GM12878 (cell line): ENCODE measurements at regions not wholly inside any gene's neighbourhood (a gene's known extent, or its start where the extent isn't known, plus 50 kb on each side); places are given as distances from the start of the nearest gene placed in this dataset.

ENCODE experiments used
- ATAC-seq: fragments of 200-7000 bp; cut with Tn5 transposase; 3 replicates; pipeline ENCODE4 v1.9.1; 2020; ENCODE audit warnings: mild to moderate bottlenecking, moderate library complexity
- BruUV-seq: library from RNA; stranded (reverse); fragments of 400-500 nt; replicated peaks from 2 replicates; lab custom pipeline; 2021; lab: Mats Ljungman, UMichigan
- CTCF ChIA-PET: fragments of 300-600 bp; sonication (Branson Sonifier 250); formaldehyde crosslinking; extraction: SDS; loops from one replicate; lab custom pipeline; 2021; ENCODE audit warnings: inconsistent platforms; lab: Yijun Ruan, JAX
- POLR2A ChIA-PET: fragments of 350-600 bp; formaldehyde crosslinking; extraction: SDS; loops from one replicate; lab custom pipeline; 2021; ENCODE audit warnings: inconsistent platforms; lab: Charles Lee
- RAD21 ChIA-PET: fragments of 300-600 bp; sonication (Branson Sonifier 250); formaldehyde crosslinking; loops from one replicate; lab custom pipeline; 2023; ENCODE audit warnings: antibody characterized with exemption; ENCODE audit not compliant: unreplicated experiment; lab: Charles Lee
- SMC1A ChIA-PET: fragments of 300-600 bp; sonication (Branson Sonifier 250); formaldehyde crosslinking; loops from one replicate; lab custom pipeline; 2023; ENCODE audit not compliant: unreplicated experiment, uncharacterized antibody; lab: Charles Lee
- DNase-seq: peaks from one replicate; pipeline ENCODE4 v3.0.0-alpha.2; 2011; ENCODE audit warnings: low read depth, low spot score
- FAIRE-seq: peaks from 3 replicates; lab custom pipeline; 2011; peaks lifted over from hg19 to GRCh38; lab: Jason Lieb, UNC
- H2AFZ ChIP-seq: 2 replicates; pipeline ENCODE4 v1.6.0; 2011; ENCODE audit warnings: low read depth, low read length, control low read depth; ENCODE audit not compliant: control insufficient read depth
- H3K27ac ChIP-seq: 2 replicates; pipeline ENCODE4 v1.5.1; 2011; ENCODE audit warnings: control low read depth; ENCODE audit not compliant: control insufficient read depth, insufficient read depth
- H3K27me3 ChIP-seq, 2 experiments: replicated peaks in 1 of 2; 2 replicates each; pipeline versions ENCODE4 v1.6.0 to v1.6.1; 2011; ENCODE audit warnings: low read length in 1 of 2; ENCODE audit not compliant: control insufficient read depth in 2 of 2, insufficient read depth in 2 of 2
- H3K36me3 ChIP-seq, 2 experiments: 2 replicates each; pipeline ENCODE4 v1.5.1; 2011; ENCODE audit warnings: low read length in 1 of 2; ENCODE audit not compliant: control insufficient read depth in 2 of 2, insufficient read depth in 2 of 2
- H3K4me1 ChIP-seq: 2 replicates; pipeline ENCODE4 v1.6.1; 2011; ENCODE audit warnings: mild to moderate bottlenecking, low read length, moderate library complexity, mixed read lengths; ENCODE audit not compliant: control insufficient read depth, insufficient read depth
- H3K4me2 ChIP-seq: 2 replicates; pipeline ENCODE4 v1.6.0; 2011; ENCODE audit warnings: control low read depth; ENCODE audit not compliant: control insufficient read depth, insufficient read depth
- H3K4me3 ChIP-seq: fragments of 200-600 bp; sonication (generic); 2 replicates; pipeline ENCODE4 v1.5.1; 2016
- H3K79me2 ChIP-seq: 2 replicates; pipeline ENCODE4 v1.6.0; 2011; ENCODE audit warnings: low read length; ENCODE audit not compliant: control insufficient read depth, insufficient read depth
- H3K9ac ChIP-seq: 2 replicates; pipeline ENCODE4 v1.8.0; 2011; ENCODE audit warnings: low read length, control low read depth, mixed read lengths; ENCODE audit not compliant: control insufficient read depth, insufficient read depth
- H3K9me3 ChIP-seq: replicated peaks from 3 replicates; pipeline ENCODE4 v1.5.1; 2011; ENCODE audit warnings: mild to moderate bottlenecking, low read length; ENCODE audit not compliant: control insufficient read depth, insufficient read depth
- H4K20me1 ChIP-seq: 2 replicates; pipeline ENCODE4 v1.6.0; 2011; ENCODE audit not compliant: control insufficient read depth, insufficient read depth
- BMI1 ChIP-seq: fragments of 450-650 bp; IDR thresholded peaks from 2 replicates; pipeline ENCODE4 v1.6.1; 2016; ENCODE audit warnings: mild to moderate bottlenecking, moderate library complexity, borderline replicate concordance
- CBFB ChIP-seq: IDR thresholded peaks from 2 replicates; pipeline ENCODE4 v1.6.1; 2016; ENCODE audit warnings: antibody characterized with exemption, low read depth
- CHD2 ChIP-seq: IDR thresholded peaks from 2 replicates; pipeline ENCODE4 v1.6.1; 2011; ENCODE audit warnings: low read depth, low read length, improper control_type of control experiment, borderline replicate concordance
- DPF2 ChIP-seq: fragments of 450-650 bp; IDR thresholded peaks from 2 replicates; pipeline ENCODE4 v1.6.1; 2017; ENCODE audit warnings: mild to moderate bottlenecking
- IRF4 ChIP-seq: IDR thresholded peaks from 2 replicates; pipeline ENCODE4 v1.6.1; 2011; ENCODE audit warnings: low read depth, low read length
- KAT2A ChIP-seq: conservative IDR thresholded peaks from 2 replicates; pipeline ENCODE4 v1.6.1; 2011; ENCODE audit warnings: low read depth, low read length; ENCODE audit not compliant: control insufficient read depth
- MLLT1 ChIP-seq: fragments of 450-650 bp; IDR thresholded peaks from 2 replicates; pipeline ENCODE4 v1.6.1; 2016; ENCODE audit warnings: mild to moderate bottlenecking
- NR2C2 ChIP-seq: IDR thresholded peaks from 2 replicates; pipeline ENCODE4 v1.6.1; 2011; ENCODE audit warnings: borderline replicate concordance, low read depth; ENCODE audit not compliant: control insufficient read depth, insufficient read length
- WGBS: methylation state at CpG from one replicate; pipeline ENCODE4 v1.1.6; 2016; ENCODE audit warnings: low lambda C conversion rate; ENCODE audit not compliant: insufficient replicate concordance, insufficient coverage; ENCODE audit errors: missing lambda C conversion rate; 5-methylcytosine and 5-hydroxymethylcytosine counted together
- in situ Hi-C: fragments of 300-500 bp; cut with MboI; formaldehyde crosslinking; loops from 9 replicates; pipeline ENCODE4 v1.14.3; 2018; ENCODE audit warnings: mixed read lengths
- intact Hi-C: fragments of 100-400 bp; cut with micrococcal nuclease; formaldehyde crosslinking; loops from one replicate; pipeline ENCODE4 v1.14.2; 2022; ENCODE audit not compliant: unreplicated experiment
- TF ChIP-seq, protein P1 (sequence below): fragments of 450-650 bp; IDR thresholded peaks from 2 replicates; pipeline ENCODE4 v1.6.1; 2017; ENCODE audit warnings: mild to moderate bottlenecking, low read depth, inconsistent platforms; ENCODE audit not compliant: poor library complexity, severe bottlenecking
- TF ChIP-seq, protein P2 (sequence below): fragments of 450-650 bp; IDR thresholded peaks from 2 replicates; pipeline ENCODE4 v1.6.1; 2018; ENCODE audit warnings: borderline replicate concordance, mild to moderate bottlenecking; ENCODE audit not compliant: partially characterized antibody
- TF ChIP-seq, protein P3 (sequence below): fragments of 450-650 bp; IDR thresholded peaks from 2 replicates; pipeline ENCODE4 v1.6.1; 2017; ENCODE audit warnings: mild to moderate bottlenecking, moderate library complexity
- TF ChIP-seq, protein P4 (sequence below): IDR thresholded peaks from 2 replicates; pipeline ENCODE4 v1.6.1; 2011; ENCODE audit warnings: borderline replicate concordance, low read depth, mild to moderate bottlenecking, moderate library complexity, low read length; ENCODE audit not compliant: insufficient read depth, poor library complexity, severe bottlenecking

GRCh38 chrX:131735127-131735526 is 191.3 kb downstream of the OR13H1 start:
- Histone ChIP-seq H3K4me2 (peak overlapping the region; percentile 27), H3K4me3 (no peak overlapping the region), H4K20me1 (no peaks in the 10 kb centered on the region), H3K27me3 (no peaks in the 10 kb centered on the region), H3K9me3 (no peaks in the 10 kb centered on the region; the same call in 2 of the 3 replicates), H3K9ac (no peak overlapping the region; the same call in 1 of the 2 replicates), H3K27ac (no peak overlapping the region), H3K36me3 (no peaks in the 10 kb centered on the region; a peak in 2 of 4 replicates), H3K4me1 (peaks cover 2% of the 10 kb centered on the region; the same call in 1 of the 2 replicates), H3K79me2 (no peaks in the 10 kb centered on the region), H2AFZ (no peak overlapping the region)
- FAIRE-seq = no peak
- SMC1A ChIA-PET = interaction anchor here (0.9 kb wide), 1 partner anchor 54 kb away, joined by 3 read pairs; no protein-coding TSS in a partner anchor
- RAD21 ChIA-PET = interaction anchor here (0.8 to 1.3 kb wide), 2 partner anchors 25 to 40 kb away, joined by 3 to 4 read pairs; no protein-coding TSS in a partner anchor
- 61% methylated on average over 3 of the region's 3 CpGs for WGBS
- in situ Hi-C loops (no loop called here), intact Hi-C loops (no loop called here)
- DNase-seq = no peak
- CTCF ChIA-PET = interaction anchor here (1.2 to 1.4 kb wide), 4 partner anchors 11 to 78 kb away, joined by 3 to 6 read pairs (median 6); no protein-coding TSS in a partner anchor
- no peak for ATAC-seq
- POLR2A ChIA-PET = no interaction called here
- no TSS peak for BruUV-seq
- no peak for TF ChIP-seq CBFB
- no peak for TF ChIP-seq CHD2
- TF ChIP-seq, protein P1, sequence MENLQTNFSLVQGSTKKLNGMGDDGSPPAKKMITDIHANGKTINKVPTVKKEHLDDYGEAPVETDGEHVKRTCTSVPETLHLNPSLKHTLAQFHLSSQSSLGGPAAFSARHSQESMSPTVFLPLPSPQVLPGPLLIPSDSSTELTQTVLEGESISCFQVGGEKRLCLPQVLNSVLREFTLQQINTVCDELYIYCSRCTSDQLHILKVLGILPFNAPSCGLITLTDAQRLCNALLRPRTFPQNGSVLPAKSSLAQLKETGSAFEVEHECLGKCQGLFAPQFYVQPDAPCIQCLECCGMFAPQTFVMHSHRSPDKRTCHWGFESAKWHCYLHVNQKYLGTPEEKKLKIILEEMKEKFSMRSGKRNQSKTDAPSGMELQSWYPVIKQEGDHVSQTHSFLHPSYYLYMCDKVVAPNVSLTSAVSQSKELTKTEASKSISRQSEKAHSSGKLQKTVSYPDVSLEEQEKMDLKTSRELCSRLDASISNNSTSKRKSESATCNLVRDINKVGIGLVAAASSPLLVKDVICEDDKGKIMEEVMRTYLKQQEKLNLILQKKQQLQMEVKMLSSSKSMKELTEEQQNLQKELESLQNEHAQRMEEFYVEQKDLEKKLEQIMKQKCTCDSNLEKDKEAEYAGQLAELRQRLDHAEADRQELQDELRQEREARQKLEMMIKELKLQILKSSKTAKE = no peak
- TF ChIP-seq, protein P2, sequence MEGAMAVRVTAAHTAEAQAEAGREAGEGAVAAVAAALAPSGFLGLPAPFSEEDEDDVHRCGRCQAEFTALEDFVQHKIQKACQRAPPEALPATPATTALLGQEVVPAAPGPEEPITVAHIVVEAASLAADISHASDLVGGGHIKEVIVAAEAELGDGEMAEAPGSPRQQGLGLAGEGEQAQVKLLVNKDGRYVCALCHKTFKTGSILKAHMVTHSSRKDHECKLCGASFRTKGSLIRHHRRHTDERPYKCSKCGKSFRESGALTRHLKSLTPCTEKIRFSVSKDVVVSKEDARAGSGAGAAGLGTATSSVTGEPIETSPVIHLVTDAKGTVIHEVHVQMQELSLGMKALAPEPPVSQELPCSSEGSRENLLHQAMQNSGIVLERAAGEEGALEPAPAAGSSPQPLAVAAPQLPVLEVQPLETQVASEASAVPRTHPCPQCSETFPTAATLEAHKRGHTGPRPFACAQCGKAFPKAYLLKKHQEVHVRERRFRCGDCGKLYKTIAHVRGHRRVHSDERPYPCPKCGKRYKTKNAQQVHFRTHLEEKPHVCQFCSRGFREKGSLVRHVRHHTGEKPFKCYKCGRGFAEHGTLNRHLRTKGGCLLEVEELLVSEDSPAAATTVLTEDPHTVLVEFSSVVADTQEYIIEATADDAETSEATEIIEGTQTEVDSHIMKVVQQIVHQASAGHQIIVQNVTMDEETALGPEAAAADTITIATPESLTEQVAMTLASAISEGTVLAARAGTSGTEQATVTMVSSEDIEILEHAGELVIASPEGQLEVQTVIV = no peak
- TF ChIP-seq BMI1 = no peak
- no peak for TF ChIP-seq DPF2
- TF ChIP-seq IRF4 = no peak
- TF ChIP-seq, protein P3, sequence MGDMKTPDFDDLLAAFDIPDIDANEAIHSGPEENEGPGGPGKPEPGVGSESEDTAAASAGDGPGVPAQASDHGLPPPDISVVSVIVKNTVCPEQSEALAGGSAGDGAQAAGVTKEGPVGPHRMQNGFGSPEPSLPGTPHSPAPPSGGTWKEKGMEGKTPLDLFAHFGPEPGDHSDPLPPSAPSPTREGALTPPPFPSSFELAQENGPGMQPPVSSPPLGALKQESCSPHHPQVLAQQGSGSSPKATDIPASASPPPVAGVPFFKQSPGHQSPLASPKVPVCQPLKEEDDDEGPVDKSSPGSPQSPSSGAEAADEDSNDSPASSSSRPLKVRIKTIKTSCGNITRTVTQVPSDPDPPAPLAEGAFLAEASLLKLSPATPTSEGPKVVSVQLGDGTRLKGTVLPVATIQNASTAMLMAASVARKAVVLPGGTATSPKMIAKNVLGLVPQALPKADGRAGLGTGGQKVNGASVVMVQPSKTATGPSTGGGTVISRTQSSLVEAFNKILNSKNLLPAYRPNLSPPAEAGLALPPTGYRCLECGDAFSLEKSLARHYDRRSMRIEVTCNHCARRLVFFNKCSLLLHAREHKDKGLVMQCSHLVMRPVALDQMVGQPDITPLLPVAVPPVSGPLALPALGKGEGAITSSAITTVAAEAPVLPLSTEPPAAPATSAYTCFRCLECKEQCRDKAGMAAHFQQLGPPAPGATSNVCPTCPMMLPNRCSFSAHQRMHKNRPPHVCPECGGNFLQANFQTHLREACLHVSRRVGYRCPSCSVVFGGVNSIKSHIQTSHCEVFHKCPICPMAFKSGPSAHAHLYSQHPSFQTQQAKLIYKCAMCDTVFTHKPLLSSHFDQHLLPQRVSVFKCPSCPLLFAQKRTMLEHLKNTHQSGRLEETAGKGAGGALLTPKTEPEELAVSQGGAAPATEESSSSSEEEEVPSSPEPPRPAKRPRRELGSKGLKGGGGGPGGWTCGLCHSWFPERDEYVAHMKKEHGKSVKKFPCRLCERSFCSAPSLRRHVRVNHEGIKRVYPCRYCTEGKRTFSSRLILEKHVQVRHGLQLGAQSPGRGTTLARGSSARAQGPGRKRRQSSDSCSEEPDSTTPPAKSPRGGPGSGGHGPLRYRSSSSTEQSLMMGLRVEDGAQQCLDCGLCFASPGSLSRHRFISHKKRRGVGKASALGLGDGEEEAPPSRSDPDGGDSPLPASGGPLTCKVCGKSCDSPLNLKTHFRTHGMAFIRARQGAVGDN = no peak
- TF ChIP-seq KAT2A = no peak
- TF ChIP-seq MLLT1 = no peak
- no peak for TF ChIP-seq NR2C2
- TF ChIP-seq, protein P4, sequence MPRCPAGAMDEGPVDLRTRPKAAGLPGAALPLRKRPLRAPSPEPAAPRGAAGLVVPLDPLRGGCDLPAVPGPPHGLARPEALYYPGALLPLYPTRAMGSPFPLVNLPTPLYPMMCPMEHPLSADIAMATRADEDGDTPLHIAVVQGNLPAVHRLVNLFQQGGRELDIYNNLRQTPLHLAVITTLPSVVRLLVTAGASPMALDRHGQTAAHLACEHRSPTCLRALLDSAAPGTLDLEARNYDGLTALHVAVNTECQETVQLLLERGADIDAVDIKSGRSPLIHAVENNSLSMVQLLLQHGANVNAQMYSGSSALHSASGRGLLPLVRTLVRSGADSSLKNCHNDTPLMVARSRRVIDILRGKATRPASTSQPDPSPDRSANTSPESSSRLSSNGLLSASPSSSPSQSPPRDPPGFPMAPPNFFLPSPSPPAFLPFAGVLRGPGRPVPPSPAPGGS = no peak
